ENCODE measurements at regions not wholly inside any gene's neighbourhood (a gene's known extent, or its start where the extent isn't known, plus 50 kb on each side); places are given as distances from the start of the nearest gene placed in this dataset.

- in situ Hi-C loops (cut with MboI; ENCODE audit: low sequenced_read_pairs) = no loop called here
Measured at GRCh38 chr9:84575705-84576104, 93.8 kb upstream of the NTRK2 start.

DNA sequence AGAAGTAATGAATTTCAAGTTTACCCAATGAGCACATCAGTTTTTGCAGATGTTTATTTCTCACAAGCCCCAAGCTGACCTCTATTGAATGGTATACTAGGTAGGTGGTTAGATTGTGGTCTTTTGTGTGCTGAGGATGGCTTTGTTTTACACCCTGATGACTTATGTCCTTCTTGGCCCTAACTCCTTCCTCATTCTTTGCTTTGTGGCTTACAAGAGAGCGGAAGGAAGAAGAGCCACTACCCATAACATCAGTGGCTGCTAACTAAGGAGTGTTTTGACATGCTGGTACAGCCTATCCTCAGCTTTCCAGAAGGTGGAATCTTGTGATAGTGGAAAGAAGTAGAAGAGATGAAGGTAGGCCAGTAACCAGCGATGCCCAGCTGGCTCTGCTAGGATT is 85.7 kb upstream of the NTRK2 start:
- in situ Hi-C loops (cut with MboI; ENCODE audit: low sequenced_read_pairs) = no loop called here

- in situ Hi-C loops (cut with MboI; ENCODE audit: low sequenced_read_pairs) = no loop called here
Measured at GRCh38 chr9:84586662-84587061, 82.9 kb upstream of the NTRK2 start.

DNA sequence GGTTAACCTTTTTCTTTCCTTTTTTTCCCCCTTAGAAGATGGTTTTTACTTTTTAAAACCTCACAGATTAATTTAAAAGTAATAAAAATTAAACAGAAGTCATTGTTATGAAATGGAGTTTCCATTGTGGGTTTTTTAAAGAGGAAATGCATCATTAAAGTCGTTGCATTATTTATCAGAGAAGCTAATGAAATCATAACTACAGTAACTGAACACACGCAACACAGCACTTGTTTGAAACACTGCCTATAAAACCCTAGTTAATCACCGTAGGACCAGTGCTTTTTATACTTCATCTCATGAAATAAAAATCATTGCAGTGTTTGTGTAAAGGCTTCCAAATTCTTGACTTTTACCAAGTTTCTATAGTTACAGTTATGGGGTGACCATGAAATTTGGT is 82.4 kb upstream of the NTRK2 start:
- in situ Hi-C loops (cut with MboI; ENCODE audit: low sequenced_read_pairs) = no loop called here

DNA sequence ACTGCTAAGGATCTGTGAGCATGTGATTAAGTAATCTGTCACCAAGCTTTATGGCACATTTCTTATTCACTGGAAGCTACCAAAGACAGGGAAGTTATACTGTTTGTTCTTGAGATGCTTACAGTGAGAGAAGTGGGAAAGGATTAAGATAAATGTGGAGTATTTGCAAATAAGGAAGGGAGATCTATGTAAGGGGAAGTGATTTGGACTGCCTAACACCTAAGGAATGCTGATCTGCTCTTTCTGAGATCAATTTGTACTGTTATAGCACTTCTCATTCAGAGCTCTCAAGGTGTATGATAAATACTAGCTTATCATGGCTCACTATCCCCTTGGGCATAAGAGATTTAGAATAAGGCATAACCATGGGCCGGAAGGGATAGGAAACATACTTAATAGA is 80.0 kb upstream of the NTRK2 start:
- in situ Hi-C loops (cut with MboI; ENCODE audit: low sequenced_read_pairs) = no loop called here

GRCh38 chr9:84590706-84591105 is 78.8 kb upstream of the NTRK2 start:
- in situ Hi-C loops (cut with MboI; ENCODE audit: low sequenced_read_pairs) = no loop called here

GRCh38 chr9:84592918-84593317 is 76.6 kb upstream of the NTRK2 start:
- in situ Hi-C loops (cut with MboI; ENCODE audit: low sequenced_read_pairs) = no loop called here

- in situ Hi-C loops (cut with MboI; ENCODE audit: low sequenced_read_pairs) = no loop called here
Measured at GRCh38 chr9:84593352-84593751, 76.2 kb upstream of the NTRK2 start.

DNA sequence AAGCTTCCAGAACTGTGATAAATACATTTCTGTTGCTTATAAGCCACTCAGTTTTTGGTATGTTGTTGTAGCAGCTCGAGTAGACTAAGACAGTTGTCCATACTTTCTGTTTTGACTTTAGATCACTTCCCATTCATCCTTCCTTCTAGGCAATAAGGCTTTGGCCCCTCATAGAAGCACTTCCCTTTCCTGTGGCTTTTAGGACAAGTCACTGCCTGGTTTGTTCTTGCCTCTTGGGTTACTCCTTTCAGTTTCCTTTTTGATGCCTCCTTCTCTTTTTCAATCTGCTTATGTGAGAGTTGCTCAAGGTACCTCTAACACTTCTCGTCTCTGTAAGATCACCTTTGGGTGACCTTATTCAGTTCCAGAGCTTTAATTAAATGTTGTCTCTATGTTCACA is 72.4 kb upstream of the NTRK2 start:
- in situ Hi-C loops (cut with MboI; ENCODE audit: low sequenced_read_pairs) = no loop called here

- in situ Hi-C loops (cut with MboI; ENCODE audit: low sequenced_read_pairs) = no loop called here
Measured at GRCh38 chr9:84598921-84599636, 70.5 kb upstream of the NTRK2 start.

DNA sequence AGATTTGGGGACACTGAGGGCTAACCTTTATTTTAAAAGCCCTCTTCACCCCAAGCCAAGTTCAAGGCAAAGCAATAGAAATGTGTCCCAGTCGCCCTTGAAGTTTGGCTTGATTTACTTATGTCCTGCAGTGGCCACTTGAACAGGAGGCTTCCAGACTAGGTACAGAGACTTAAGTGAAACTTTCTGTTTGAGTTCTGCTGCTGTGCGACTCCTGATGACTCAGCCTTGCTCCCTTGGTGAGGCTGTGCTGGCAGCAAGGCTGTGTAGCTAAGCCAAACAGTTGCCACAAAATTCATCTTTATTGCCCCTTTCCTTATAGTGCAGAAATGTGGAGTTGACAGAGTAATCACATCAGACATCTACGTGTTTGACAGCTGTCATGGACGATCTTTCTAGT is 68.8 kb upstream of the NTRK2 start:
- in situ Hi-C loops (cut with MboI; ENCODE audit: low sequenced_read_pairs) = no loop called here

GRCh38 chr9:84604223-84604622 is 65.3 kb upstream of the NTRK2 start:
- in situ Hi-C loops (cut with MboI; ENCODE audit: low sequenced_read_pairs) = no loop called here

GRCh38 chr9:84609779-84610178 is 59.8 kb upstream of the NTRK2 start:
- in situ Hi-C loops (cut with MboI; ENCODE audit: low sequenced_read_pairs) = no loop called here

DNA sequence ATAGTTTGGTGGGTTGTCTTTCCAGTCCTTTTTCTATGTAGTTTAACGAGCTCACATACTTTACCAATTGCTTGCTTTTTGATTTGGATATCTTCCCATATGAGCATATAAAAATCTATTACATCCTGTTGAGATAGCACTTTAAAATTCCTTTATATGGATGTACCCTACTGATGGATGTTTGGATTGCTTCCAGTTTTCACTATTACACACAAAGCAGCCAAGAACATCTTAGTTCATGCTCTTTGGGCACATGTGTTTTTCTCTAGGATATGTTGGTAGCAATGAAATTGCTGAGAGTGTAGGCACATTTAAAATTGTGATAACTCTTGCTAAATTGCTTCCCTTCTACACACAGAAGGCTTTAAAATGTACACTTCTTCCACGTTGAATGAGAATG is 56.1 kb upstream of the NTRK2 start:
- in situ Hi-C loops (cut with MboI; ENCODE audit: low sequenced_read_pairs) = no loop called here

GRCh38 chr9:84615544-84615943 is 54.0 kb upstream of the NTRK2 start:
- in situ Hi-C loops (cut with MboI; ENCODE audit: low sequenced_read_pairs) = no loop called here

DNA sequence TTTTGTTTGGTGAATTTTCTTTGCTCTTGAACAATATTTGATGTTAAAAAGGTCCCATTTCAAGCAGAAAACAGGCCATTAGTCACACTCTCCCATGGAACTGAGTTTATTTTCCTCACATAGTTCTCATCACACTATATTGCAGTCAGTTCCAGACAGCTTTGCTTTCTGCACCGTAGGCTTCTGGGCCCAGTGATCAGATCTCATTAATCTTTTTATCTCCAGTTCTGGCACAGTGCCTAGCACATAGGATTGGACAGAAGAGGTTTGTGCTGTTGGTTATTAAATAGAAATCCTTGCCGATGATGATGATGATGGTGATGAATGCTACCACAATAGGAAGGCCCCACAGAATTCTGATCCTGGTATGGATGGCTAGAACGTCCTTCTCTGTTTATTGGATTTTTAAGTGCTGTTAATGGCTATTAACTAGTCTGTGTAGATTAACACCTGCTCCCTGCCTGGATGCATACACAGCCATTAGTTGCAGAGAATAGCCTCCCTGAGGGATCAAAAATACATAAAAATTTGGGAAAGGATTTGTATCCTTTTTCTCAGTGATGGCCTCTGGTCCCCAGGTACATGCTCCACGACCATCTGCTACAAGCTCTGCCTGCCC is 52.0 kb upstream of the NTRK2 start:
- in situ Hi-C loops (cut with MboI; ENCODE audit: low sequenced_read_pairs) = no loop called here
